GM21717 (cell line): ENCODE measurements at regions not wholly inside any gene's neighbourhood (a gene's known extent, or its start where the extent isn't known, plus 50 kb on each side); places are given as distances from the start of the nearest gene placed in this dataset.

ENCODE experiments used
- ATAC-seq: cut with Tn5 transposase; IDR thresholded peaks from one replicate; pipeline ENCODE4 v1.9.1; 2021; ENCODE audit warnings: mild to moderate bottlenecking, moderate library complexity; ENCODE audit not compliant: unreplicated experiment

DNA sequence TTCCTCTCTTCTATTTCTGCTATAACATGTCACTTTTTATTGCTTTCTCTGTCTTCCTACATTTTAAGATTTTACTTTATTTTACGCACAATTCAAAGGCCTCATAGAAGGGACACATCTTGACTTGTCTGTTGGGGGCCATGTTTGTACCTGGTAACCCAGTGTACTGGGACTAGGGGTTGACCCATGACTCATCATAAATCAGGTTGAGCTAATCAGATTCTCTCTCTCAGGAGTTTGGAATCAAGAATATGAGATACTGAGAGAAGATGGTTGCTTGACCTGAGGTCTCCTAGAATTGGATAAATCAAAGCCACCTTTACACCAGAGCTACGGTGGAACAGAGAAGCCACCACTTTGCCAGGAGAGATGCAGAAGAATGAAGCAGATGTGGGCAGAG is 153.0 kb downstream of the UXS1 start:
- no peak for ATAC-seq

- ATAC-seq, result no peak
These were observed 154.3 kb downstream of the UXS1 start for GRCh38 chr2:106039634-106040315.

DNA sequence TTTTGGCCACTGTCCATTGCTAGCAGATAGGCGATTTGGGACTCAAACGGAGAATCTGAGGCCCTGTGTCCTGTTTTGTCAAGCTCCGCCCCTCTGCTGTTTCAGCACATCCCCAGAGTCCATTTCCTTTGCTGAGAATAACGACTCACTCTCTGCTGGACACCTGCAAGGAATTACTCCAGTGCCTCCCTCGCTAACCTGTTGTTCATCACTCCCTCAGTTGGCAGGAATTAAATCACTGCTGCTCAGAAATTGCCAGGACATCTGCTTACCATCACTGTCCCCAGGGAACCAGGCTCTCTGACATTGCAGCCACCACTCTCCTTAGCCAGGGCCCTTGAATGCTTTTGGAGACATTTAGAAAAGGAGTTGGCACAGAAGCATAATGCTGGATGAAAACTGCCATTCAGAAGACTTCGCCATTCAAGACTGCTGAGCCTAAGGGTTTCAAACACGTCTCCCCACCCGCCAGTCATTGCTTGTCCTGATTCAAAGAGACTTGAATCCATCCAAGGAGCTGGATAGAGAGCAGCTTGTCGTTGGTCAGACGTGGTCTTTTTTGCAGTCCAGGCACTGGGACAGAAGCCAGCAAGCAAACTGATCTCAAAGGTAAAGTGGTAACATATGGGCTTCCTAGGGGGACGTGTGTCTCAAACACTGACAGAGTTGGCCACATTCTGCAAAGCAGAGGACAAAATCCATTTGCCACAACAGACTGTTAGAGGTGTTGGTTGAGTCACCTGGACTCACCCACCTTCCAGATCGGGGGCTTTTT is 155.3 kb downstream of the UXS1 start:
- no peak for ATAC-seq

GRCh38 chr2:106037932-106038331 is 156.2 kb downstream of the UXS1 start:
- no peak for ATAC-seq

DNA sequence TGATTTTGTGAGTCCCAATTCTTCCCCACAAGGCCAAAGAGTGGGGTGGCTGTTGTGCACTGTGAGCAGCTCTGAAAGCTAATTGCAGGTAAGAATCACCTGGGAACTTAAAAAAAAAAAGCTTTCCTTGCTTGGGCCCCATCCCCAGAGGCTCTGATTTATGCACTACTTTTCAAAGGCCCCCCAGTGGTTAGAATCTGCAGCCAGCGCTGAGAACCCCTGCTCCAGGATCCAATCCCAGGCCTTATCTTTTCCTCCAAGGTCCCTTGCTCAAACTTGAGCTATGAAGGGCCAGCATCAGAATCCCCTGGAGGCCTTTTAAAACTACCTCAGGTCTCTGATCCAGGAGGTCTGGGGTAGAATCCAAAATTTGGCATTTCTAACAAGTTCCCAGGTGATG is 156.8 kb downstream of the UXS1 start:
- no peak for ATAC-seq

GRCh38 chr2:106034325-106034724 is 159.8 kb downstream of the UXS1 start:
- no peak for ATAC-seq

- no peak for ATAC-seq
These were observed 161.4 kb downstream of the UXS1 start for GRCh38 chr2:106032676-106033075.

DNA sequence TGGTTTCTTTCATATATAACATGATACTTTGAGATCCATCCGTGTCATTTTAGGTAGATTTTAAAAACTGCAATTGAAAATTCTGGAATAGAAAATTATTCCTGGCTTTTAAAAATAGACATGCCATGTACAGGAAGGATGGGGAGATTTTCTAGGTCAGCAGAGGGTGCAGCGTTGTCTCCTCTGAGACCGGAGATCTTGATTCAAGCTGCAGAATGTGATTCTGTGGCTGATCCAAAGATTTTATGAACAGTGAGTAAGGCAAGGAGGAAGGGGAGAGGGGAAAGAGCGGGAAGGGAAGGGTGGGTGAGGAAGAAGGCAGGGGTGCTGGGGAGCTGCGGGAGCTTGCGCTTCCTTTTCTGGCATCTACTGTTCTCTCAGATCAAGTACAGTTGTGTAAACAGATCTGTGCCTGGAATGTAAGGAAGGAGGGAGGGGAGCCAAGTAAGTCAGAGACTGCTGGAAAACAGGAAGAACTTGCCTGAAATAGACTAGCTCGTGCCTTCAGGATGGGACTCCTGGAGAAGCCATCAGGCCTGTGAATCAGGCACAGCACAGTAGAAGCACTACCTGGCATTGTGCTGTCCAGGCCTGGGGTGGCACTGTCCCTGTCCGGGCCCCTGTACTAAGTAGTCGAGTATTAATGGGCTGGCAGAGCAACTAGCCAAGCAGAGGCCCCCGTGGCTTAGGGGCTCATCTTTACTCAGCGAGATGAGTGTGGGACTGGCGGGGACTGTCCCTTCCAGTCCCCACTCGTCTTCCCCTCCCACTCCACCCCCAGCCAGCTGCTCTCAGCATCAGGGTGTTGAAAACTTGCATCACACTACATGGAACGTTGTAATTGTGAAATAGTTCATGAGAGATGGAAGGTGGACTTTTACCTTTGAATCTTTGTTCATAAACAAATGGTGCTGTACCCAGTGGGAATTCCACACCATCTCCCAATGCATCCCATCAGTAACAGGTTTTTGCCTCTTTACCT is 163.5 kb downstream of the UXS1 start:
- peak; percentile 73 for ATAC-seq

GRCh38 chr2:106028192-106028591 is 165.9 kb downstream of the UXS1 start:
- no peak for ATAC-seq

GRCh38 chr2:106026271-106027190 is 167.6 kb downstream of the UXS1 start:
- ATAC-seq, result no peak

DNA sequence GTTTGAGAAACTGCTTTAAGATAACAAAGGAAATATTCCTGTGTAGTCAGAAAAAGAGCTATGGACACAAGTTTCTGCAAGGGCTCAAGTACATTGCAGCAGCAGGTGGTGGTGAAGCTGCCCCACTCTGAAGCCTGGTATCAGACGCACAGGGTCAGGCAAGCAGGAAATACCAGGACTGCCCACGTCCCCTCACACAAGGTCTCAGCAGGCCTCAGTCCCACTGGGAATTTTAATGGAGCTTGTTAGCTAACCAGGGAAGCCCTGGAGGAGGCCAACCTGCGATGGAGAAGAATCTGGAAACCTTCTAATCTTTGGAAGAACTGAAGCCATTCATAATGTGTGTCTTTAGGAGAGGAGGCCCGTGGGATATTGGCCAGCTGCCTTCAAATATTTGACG is 168.3 kb downstream of the UXS1 start:
- no peak for ATAC-seq

GRCh38 chr2:106021662-106022028 is 172.5 kb downstream of the UXS1 start:
- ATAC-seq, result no peak

- no peak for ATAC-seq
These were observed 173.1 kb downstream of the UXS1 start for GRCh38 chr2:106020821-106021661.

- no peak for ATAC-seq
These were observed 174.1 kb downstream of the UXS1 start for GRCh38 chr2:106020032-106020431.

DNA sequence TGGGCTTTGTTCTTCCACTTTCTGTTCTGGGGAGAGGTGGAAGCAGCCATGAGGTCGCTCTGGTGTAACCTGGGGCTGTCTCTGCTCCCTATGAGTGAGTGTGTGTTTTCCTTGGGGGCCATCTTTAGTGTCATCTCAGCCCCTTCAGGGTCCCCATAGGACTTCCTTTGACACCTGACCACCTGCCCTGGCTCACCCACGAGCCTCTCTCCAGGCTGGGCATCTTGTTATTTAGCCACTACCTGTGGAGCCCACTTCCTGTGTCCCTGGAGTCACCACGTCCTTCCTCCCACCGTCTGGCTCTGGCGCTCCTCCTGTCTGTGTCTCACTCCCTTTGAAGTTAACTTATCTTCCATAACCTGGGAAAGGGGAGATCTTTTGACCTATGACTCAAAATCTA is 176.0 kb downstream of the UXS1 start:
- ATAC-seq, result no peak

- ATAC-seq, result no peak
These were observed 181.3 kb downstream of the UXS1 start for GRCh38 chr2:106012591-106013347.

DNA sequence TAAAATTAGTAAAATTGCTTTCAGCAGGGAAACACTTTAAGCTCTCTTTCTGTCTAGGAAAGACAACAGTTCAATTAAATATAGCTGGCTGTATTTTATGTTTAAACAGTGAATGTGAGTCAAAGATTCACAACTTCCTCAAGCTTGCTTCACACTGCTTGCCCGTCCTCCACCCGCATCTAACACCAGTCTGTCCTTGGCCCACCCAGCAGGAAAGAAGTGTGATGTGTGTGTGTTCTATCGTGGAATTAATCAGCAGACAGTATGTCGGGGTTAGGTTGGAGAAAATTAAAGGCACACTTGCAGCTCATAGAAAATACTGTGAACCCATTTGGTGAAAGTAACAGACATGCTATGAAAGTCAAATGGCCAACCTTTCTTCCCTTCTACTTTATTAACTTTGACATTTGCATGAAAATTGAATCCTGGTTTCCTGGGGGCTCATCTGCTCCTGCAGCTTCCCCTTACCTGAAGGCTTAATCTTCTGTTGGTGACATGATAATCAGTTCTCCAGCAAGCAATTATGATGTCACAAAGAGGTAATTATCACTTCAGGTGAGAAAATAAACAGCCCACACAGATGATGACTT is 182.0 kb downstream of the UXS1 start:
- no peak for ATAC-seq

DNA sequence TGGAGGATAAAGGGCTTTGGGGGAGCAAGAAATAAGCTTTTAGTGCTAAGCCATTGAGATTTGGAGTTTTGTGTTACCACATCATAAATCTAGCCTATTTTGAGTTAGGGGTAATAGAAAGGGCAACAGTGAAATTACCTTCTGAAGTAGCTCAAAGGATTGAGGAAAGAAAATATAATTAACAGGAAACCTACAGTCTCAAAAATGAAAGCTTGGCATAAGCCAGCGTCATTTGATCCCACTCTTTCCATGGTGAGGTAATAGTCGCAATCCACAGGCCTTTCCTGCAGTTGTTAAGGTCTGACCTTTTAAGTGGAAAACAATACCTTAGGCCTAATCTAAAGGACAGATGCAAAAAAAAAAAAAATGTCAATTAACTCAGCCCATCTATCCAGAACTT is 182.7 kb downstream of the UXS1 start:
- no peak for ATAC-seq
